SK-N-MC (cell line): ENCODE measurements at regions not wholly inside any gene's neighbourhood (a gene's known extent, or its start where the extent isn't known, plus 50 kb on each side); places are given as distances from the start of the nearest gene placed in this dataset.

ENCODE experiments used
- EZH2 ChIP-seq: fragments of 200-600 bp; sonication (generic); IDR thresholded peaks from one replicate; pipeline ENCODE4 v1.6.1; 2017; ENCODE audit warnings: antibody characterized with exemption
- POLR2AphosphoS5 ChIP-seq: IDR thresholded peaks from 2 replicates; pipeline ENCODE4 v1.6.1; 2012; ENCODE audit warnings: mild to moderate bottlenecking, low read depth, low read length, borderline replicate concordance

DNA sequence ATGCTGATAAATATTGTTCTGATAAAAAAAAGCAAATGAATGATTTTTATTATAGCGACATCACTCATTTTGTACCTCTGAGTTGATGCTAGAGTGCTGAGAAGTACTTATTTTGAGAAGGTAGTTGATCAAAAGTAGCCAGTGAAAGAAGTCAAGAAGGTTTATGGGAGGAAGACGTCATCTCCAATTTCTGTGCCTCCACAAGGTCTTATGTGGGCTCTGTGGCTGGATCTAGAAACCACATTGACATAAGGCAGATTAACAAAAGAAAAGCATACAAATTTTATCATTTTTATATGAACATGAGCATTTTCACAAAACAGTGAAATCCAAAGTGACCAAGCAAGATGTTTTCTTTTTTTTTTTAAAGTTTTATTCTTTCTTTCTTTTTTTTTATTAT is 289.5 kb upstream of the FAR2 start:
- TF ChIP-seq EZH2 (no peak), POLR2AphosphoS5 (no peak)
